Effector CD8-positive, alpha-beta T cell (primary cell): ENCODE measurements at regions not wholly inside any gene's neighbourhood (a gene's known extent, or its start where the extent isn't known, plus 50 kb on each side); places are given as distances from the start of the nearest gene placed in this dataset.

Experiments
- DNase-seq: peaks from one replicate; lab custom pipeline; 2025; lab: John Stamatoyannopoulos, UW

GRCh38 chr5:174410716-174411478 is 313.5 kb upstream of the MSX2 start:
- DNase-seq = no peak

- DNase-seq = no peak
These were observed 312.9 kb upstream of the MSX2 start for GRCh38 chr5:174411479-174411819.

GRCh38 chr5:174412374-174412773 is 312.0 kb upstream of the MSX2 start:
- DNase-seq = no peak

- DNase-seq = no peak
These were observed 311.4 kb upstream of the MSX2 start for GRCh38 chr5:174412941-174413340.

- DNase-seq = no peak
These were observed 310.6 kb upstream of the MSX2 start for GRCh38 chr5:174413567-174414314.

- DNase-seq = no peak
These were observed 310.1 kb upstream of the MSX2 start for GRCh38 chr5:174414315-174414710.

GRCh38 chr5:174418809-174419539 is 305.4 kb upstream of the MSX2 start:
- DNase-seq = no peak

- DNase-seq = peak; percentile 55
These were observed 304.7 kb upstream of the MSX2 start for GRCh38 chr5:174419540-174420132.

GRCh38 chr5:174420651-174421407 is 303.6 kb upstream of the MSX2 start:
- no peak for DNase-seq

- no peak for DNase-seq
These were observed 303.0 kb upstream of the MSX2 start for GRCh38 chr5:174421408-174421805.

- no peak for DNase-seq
These were observed 300.8 kb upstream of the MSX2 start for GRCh38 chr5:174423558-174423957.

- DNase-seq = no peak
These were observed 299.9 kb upstream of the MSX2 start for GRCh38 chr5:174424219-174425053.

- no peak for DNase-seq
These were observed 299.0 kb upstream of the MSX2 start for GRCh38 chr5:174425271-174425963.

GRCh38 chr5:174425964-174426290 is 298.5 kb upstream of the MSX2 start:
- no peak for DNase-seq

- no peak for DNase-seq
These were observed 298.0 kb upstream of the MSX2 start for GRCh38 chr5:174426388-174426787.

- DNase-seq = no peak
These were observed 297.5 kb upstream of the MSX2 start for GRCh38 chr5:174426851-174427250.

- no peak for DNase-seq
These were observed 297.1 kb upstream of the MSX2 start for GRCh38 chr5:174427304-174427703.

GRCh38 chr5:174428895-174429294 is 295.5 kb upstream of the MSX2 start:
- DNase-seq = no peak

GRCh38 chr5:174430940-174431339 is 293.4 kb upstream of the MSX2 start:
- DNase-seq = no peak

GRCh38 chr5:174431504-174431903 is 292.9 kb upstream of the MSX2 start:
- no peak for DNase-seq
